AG09319 (cell line): ENCODE measurements at regions not wholly inside any gene's neighbourhood (a gene's known extent, or its start where the extent isn't known, plus 50 kb on each side); places are given as distances from the start of the nearest gene placed in this dataset.

Source experiments
- DNase-seq: peaks from one replicate; pipeline ENCODE4 v3.0.0-alpha.2; 2010; ENCODE audit warnings: low read depth; ENCODE audit errors: extremely low read depth
- TF ChIP-seq, protein P1 (sequence below): IDR thresholded peaks from 2 replicates; pipeline ENCODE4 v1.5.1; 2011; ENCODE audit warnings: low read depth, mild to moderate bottlenecking, inconsistent platforms, low read length, moderate library complexity

GRCh38 chr17:12457493-12457892 lies 208.2 kb upstream of the MYOCD start:
- DNase-seq, result no peak
- TF ChIP-seq, protein P1, sequence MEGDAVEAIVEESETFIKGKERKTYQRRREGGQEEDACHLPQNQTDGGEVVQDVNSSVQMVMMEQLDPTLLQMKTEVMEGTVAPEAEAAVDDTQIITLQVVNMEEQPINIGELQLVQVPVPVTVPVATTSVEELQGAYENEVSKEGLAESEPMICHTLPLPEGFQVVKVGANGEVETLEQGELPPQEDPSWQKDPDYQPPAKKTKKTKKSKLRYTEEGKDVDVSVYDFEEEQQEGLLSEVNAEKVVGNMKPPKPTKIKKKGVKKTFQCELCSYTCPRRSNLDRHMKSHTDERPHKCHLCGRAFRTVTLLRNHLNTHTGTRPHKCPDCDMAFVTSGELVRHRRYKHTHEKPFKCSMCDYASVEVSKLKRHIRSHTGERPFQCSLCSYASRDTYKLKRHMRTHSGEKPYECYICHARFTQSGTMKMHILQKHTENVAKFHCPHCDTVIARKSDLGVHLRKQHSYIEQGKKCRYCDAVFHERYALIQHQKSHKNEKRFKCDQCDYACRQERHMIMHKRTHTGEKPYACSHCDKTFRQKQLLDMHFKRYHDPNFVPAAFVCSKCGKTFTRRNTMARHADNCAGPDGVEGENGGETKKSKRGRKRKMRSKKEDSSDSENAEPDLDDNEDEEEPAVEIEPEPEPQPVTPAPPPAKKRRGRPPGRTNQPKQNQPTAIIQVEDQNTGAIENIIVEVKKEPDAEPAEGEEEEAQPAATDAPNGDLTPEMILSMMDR, result no peak

GRCh38 chr17:12459736-12460135 lies 206.0 kb upstream of the MYOCD start:
- no peak for DNase-seq
- TF ChIP-seq, protein P1, result no peak

GRCh38 chr17:12463102-12463501 lies 202.6 kb upstream of the MYOCD start:
- TF ChIP-seq, protein P1, result no peak
- no peak for DNase-seq

DNA sequence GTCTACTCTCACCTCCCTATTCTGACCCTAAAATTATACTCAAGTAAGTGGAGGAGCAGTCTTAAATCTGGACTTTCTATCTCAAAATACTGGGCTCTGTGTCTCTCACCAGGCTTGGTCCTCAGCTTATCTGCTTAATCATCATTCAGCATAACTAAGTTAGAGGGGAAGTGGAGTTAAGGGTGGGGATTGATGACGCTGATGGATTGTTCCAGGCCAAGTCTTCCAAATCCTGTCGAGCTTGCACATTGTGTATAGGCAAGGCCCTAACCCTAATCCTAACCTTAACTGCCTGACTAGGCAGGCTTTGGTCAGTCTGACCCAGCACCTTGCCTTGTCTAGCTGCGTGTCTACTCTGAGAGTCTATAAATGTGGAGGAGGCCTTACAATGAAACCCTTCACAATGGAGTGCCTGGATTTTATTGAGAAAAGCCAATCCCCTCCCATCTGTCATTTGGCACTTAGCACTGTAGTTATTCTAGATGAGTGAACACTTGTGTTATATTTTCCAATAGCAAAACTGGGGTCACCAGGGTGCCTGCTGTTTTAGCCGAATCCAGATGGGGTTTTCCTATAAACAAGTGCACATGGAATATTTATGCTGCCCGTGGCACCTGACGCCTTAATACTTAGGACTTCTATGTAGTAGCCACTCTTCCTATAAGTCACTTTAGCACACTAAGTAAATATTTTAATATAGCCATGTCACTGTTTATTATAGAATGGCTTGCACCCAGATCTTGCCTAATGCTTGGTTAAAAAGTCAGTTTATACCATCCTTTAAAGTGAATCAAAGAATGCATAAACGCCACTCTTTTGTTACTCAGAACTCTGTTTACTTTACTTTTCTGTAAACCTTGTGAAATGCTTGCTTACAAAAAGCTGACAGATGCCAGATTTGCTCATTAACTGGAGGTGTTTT lies 193.2 kb upstream of the MYOCD start:
- no peak for DNase-seq
- TF ChIP-seq, protein P1, result no peak

GRCh38 chr17:12478311-12478710 lies 187.4 kb upstream of the MYOCD start:
- no peak for DNase-seq
- TF ChIP-seq, protein P1, result no peak

DNA sequence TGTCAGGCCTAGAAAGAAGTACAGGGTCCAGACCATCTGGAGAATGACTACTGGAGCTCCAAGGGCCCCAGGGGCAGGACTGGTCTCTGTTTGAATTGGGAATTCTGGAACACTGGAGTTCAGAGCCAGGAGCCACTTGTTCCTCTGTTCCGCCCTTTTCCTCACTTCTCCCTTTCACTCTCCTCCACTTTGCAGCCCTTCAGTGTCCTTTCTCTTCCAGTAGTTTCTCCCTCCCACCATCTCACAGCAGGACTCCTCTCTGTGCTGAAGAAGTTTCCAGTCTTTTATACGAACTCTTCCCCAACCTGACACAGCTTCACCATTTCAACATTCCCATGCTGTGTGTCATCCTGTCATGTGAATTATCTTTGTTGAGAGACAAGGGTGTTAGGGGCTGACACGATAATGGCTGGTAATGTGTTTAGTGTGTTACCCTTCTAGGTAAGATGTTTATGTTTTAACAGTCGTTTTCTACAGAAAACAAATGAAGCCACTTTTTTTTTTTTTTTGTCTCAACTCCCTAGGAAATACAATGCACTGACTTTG lies 180.3 kb upstream of the MYOCD start:
- TF ChIP-seq, protein P1, result no peak
- no peak for DNase-seq

DNA sequence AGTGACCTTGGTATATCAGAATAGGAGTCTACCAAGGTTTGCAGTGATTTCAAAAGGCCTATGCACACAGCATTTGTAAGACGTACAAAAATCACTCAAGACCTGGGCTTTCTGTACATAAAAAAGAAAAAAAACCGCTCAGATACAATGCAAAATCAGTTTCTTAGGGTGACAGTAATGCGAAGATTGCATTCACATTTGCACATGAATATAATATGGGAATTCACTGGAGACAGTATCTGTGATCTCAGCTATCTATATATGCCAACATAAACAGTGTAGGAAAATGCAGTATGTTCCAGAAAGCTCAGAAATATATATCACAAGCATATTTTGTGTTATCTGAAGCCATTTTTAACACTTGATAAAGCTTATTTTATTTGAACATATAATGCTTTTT lies 176.4 kb upstream of the MYOCD start:
- no peak for DNase-seq
- TF ChIP-seq, protein P1, result no peak
